GM19240 (cell line): ENCODE measurements at regions not wholly inside any gene's neighbourhood (a gene's known extent, or its start where the extent isn't known, plus 50 kb on each side); places are given as distances from the start of the nearest gene placed in this dataset.
"Not testable (repeated sequence)": the region's sequence is repeated elsewhere in the genome, so short reads cannot be mapped to it uniquely, and the experiment has no call there.

Experiments used
- DNase-seq: peaks from one replicate; pipeline ENCODE4 v3.0.0; 2011; ENCODE audit warnings: low spot score; ENCODE audit not compliant: insufficient read length

DNA sequence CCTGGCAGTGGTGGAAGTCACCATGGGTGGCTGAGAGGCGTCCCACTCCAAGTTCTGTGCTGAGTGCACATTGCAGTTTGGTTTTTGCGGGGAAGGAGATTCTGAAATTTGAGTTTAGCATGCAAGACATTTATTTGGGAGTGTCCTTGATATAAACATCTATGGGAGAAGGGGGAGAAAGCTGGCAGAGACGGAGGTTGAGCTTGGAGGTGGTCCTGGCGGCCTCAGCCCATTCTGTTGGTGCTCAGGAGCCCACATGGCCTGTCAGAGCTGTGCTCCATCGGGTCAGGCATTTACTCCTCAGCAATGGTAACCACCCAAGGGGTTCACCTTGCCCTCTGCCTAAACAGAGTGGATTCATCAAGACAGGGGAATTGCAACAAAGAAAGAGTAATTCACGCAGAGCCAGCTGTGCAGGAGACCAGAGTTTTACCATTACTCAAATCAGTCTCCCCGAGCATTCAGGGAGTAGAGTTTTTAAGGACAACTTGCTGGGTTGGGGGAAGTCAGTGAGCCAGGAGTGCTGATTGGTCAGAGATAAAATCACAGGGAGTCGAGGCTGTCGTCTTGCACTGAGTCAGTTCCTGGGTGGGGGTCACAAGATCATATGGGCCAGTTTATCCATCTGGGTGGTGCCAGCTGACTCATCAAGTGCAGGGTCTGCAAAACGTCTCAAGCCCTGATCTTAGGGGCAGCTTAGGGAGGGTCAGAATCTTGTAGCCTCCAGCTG lies 323.3 kb upstream of the TMEM132C start:
- no peak for DNase-seq

- no peak for DNase-seq
Observed at GRCh38 chr12:127944211-127944899, 322.6 kb upstream of the TMEM132C start.

GRCh38 chr12:127957001-127957660 lies 309.8 kb upstream of the TMEM132C start:
- DNase-seq, result no peak

- no peak for DNase-seq
Observed at GRCh38 chr12:127962303-127962702, 304.7 kb upstream of the TMEM132C start.

DNA sequence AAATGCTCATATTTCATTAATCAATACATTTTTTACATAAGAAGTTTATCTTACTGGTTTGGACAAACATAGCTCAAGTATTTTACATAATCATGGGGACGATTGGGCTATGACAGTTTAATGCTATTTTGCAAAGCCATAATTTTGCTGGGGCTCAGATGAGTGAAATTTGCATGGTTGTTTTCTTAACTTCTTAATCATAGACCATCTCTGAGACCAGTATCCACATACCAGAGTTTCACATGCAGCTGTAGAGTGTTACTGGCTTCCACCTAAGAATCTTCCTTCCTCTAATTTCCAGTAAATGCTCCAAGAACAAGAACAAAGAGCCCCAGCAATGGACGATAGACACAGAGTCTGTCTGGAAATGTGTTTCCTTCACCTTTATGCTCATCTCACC lies 303.0 kb upstream of the TMEM132C start:
- no peak for DNase-seq

GRCh38 chr12:127964717-127965116 lies 302.3 kb upstream of the TMEM132C start:
- DNase-seq, result no peak

- DNase-seq, result no peak
Observed at GRCh38 chr12:127966331-127966730, 300.6 kb upstream of the TMEM132C start.

DNA sequence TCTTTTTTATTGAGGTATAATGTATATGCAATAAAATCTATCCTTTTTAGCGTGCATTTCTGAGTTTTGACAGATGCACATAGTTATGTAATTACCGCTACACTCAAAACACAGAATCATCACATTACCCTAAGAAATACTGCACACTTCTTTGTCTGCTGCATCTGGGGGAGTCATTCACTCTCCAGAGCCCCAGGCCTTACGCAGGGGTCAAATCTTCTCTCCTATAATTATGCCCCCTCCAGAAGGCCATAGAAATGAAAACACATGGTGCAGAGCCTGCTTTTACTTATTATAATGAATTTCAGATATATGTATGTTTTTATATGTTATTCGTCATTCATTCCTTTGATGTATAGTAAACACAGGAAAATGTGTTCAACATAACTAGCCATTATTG lies 296.5 kb upstream of the TMEM132C start:
- DNase-seq, result no peak

GRCh38 chr12:127980585-127980984 lies 286.4 kb upstream of the TMEM132C start:
- DNase-seq, result no peak

DNA sequence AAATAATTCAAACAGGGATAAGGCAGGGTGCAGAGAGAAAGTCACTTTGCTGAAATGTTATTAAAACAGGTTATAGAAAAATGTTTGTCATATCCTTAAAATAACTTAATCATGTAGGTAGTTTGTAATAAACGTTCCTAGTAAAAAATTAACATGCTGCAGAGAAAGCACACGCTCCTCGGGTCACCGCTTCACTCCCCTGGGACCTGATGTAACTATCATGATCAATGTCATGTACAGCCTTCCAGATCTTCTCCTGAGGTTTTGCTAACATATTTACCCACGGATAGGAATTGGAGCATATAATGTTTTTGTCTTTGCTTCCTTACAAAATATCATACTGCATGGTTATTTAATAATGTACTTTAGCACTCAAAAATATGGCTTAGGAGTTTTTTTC lies 285.1 kb upstream of the TMEM132C start:
- no peak for DNase-seq

DNA sequence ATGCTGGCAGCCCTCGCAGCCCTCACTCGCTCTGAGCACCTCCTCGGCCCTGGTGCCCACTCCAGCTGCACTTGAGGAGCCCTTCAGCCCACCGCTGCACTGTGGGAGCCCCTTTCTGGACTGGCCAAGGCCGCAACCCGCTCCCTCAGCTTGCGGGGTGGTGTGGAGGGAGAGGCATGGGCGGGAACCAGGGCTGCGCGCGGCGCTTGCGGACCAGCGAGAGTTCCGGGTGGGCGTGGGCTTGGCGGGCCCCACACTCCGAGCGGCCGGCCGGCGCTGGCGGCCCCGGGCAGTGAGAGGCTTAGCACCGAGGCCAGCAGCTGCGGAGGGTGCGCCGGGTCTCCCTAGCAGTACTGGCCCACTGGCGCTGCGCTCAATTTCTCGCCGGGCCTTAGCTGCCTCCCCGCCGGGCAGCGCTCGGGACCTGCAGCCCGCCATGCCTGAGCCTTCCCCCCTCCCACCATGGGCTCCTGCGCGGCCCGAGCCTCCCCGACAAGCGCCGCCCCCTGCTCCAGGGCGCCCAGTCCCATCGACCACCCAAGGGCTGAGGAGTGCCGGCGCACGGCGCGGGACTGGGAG lies 283.7 kb upstream of the TMEM132C start:
- DNase-seq, result not testable (repeated sequence)

GRCh38 chr12:127984386-127985055 lies 282.4 kb upstream of the TMEM132C start:
- DNase-seq, result no peak

- DNase-seq, result no peak
Observed at GRCh38 chr12:127987199-127987901, 279.6 kb upstream of the TMEM132C start.

DNA sequence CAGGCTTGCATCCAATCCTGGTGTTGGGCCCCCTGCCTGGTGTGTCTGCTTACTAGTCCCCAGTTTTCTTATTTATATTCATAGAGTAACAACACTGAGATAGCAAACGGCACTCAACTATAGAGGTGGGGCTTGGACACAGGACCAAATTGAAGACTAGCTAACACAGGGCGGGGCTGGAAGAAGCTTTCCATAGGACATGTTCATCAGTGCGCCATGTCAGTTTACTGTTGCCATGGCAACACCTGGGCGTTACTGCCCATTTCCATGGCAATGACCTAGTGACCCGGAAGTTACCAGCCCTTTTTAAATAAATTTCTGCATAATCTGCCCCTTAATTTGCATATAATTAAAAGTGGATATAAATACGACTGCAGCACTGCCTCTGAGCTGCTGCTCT lies 275.5 kb upstream of the TMEM132C start:
- DNase-seq, result no peak

- no peak for DNase-seq
Observed at GRCh38 chr12:127998988-127999387, 268.0 kb upstream of the TMEM132C start.

DNA sequence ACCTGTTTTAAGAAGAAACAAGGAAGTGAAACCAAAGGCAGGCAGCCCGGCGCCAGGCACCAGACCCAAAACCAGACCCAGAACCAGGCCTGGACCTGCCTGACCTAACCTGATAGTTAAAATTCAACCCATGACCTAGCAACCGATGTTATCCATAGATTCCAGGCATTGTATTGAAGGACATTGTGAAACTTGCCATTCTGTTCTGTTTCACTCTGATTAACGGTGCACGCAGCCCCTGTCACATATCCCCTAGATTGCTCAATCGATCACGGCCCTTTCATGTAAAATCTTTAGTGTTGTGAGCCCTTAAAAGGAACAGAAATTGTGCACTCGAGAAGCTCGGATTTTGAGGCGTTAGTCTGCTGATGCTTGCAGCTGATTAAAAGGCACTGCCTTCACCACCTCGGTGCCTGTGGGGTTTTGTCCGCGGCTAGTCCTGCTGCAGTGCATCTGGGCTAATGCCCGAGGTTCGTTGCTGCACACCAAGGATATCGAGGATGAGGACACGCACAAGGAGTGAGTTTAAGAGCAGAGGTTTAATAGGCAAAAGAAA lies 262.5 kb upstream of the TMEM132C start:
- DNase-seq, result no peak

- DNase-seq, result no peak
Observed at GRCh38 chr12:128007250-128007649, 259.7 kb upstream of the TMEM132C start.

DNA sequence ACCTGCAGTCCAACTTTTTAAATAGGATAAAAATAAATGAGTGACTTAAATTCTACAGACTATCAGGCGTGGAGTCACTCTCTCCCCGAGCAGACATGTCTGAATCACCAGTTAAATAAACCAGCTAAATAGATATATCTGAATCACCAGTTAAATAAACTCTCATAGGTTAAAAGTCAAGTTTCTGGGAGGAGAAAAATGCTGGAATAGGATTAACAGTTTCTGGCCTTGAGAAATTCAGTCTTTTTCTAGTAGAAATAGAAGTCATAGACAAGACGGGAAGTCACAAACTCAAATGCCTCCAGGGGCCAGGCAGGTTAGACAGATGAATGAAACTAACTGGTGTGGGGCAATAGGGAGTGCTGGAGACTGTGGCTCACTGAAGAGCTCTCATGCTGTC lies 258.6 kb upstream of the TMEM132C start:
- DNase-seq, result no peak

DNA sequence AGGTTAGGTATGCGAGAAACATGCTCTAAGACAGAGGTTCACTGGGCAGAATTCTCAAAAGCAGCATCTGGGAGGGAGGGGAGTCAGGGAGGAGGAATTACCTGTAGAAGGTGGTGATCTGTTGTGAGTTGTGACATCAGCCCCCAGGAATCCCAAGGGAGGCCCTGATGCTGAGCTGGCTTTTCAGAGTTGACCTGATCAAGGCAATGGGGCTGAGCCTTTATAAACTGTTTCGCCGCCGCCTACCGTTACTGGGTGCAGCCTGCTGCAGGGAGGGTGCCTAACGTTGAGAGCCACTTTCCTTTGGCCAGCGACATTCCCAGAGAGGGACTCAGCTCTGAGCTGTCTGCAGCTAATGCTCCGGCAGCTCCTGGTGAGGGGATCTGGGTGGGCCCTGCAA lies 257.9 kb upstream of the TMEM132C start:
- no peak for DNase-seq

DNA sequence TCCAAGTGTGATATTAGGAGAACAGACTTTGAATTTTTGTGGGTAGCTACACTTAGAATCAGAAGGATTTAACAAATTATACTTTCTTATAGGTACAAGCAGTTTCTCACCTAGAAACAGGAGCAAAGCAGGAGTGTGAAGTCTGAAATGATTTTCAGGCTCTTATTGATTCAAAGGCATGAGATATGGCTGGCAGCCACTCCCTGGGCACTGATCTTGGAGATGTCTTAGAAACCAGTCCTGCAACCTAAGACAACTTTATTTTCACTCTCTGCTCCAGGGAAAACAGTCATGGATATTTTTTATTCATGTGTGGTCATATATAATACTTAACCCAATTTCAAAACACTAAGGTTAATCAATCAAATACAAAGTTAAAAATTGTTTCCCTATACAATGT lies 254.9 kb upstream of the TMEM132C start:
- DNase-seq, result no peak

GRCh38 chr12:128015276-128015675 lies 251.7 kb upstream of the TMEM132C start:
- no peak for DNase-seq
